IPS-18a (cell line): ENCODE measurements at regions not wholly inside any gene's neighbourhood (a gene's known extent, or its start where the extent isn't known, plus 50 kb on each side); places are given as distances from the start of the nearest gene placed in this dataset.
A peak's percentile ranks its signal among the peaks of the same experiment; 100 is the strongest.
"Not testable (repeated sequence)": the region's sequence is repeated elsewhere in the genome, so short reads cannot be mapped to it uniquely, and the experiment has no call there.

Experiments used
- H3K27ac ChIP-seq: one replicate; pipeline ENCODE4 v1.5.1; 2013; ENCODE audit warnings: low read length
- H3K27me3 ChIP-seq: one replicate; pipeline ENCODE4 v1.6.1; 2013; ENCODE audit warnings: mild to moderate bottlenecking, low read length; ENCODE audit not compliant: control insufficient read depth, insufficient read depth
- H3K36me3 ChIP-seq: one replicate; pipeline ENCODE4 v1.6.1; 2013; ENCODE audit warnings: low read depth, low read length; ENCODE audit not compliant: control insufficient read depth
- H3K4me1 ChIP-seq: one replicate; pipeline ENCODE4 v1.6.1; 2013; ENCODE audit warnings: low read depth, low read length; ENCODE audit not compliant: control insufficient read depth
- H3K4me3 ChIP-seq: one replicate; pipeline ENCODE4 v1.5.1; 2013; ENCODE audit warnings: low read length
- H3K9ac ChIP-seq: one replicate; pipeline ENCODE4 v1.6.1; 2013; ENCODE audit warnings: mild to moderate bottlenecking, low read length, moderate library complexity
- H3K9me3 ChIP-seq: one replicate; pipeline ENCODE4 v1.6.1; 2013; ENCODE audit warnings: low read depth, low read length; ENCODE audit not compliant: control insufficient read depth

GRCh38 chr10:120051671-120052070, 159.1 kb downstream of the SEC23IP start:
- Histone ChIP-seq H3K9ac (no peak overlapping the region), H3K4me1 (peaks cover 6% of the 10 kb centered on the region), H3K27ac (no peak overlapping the region)

GRCh38 chr10:120052964-120053702, 160.6 kb downstream of the SEC23IP start:
- Histone ChIP-seq H3K9me3 (no peaks in the 10 kb centered on the region), H3K36me3 (no peaks in the 10 kb centered on the region), H3K9ac (no peak overlapping the region), H3K27ac (no peak overlapping the region), H3K4me3 (no peak overlapping the region), H3K4me1 (peaks cover 6% of the 10 kb centered on the region), H3K27me3 (no peaks in the 10 kb centered on the region)

More at GRCh38 chr10:120051671-120052070, 159.1 kb downstream of the SEC23IP start:
- H3K4me3 ChIP-seq, result no peak overlapping the region
- no peaks in the 10 kb centered on the region for H3K27me3 ChIP-seq
- H3K36me3 ChIP-seq, result no peaks in the 10 kb centered on the region
- no peaks in the 10 kb centered on the region for H3K9me3 ChIP-seq

- not testable (repeated sequence) for H3K36me3 ChIP-seq, H3K9ac ChIP-seq, H3K4me1 ChIP-seq, H3K27me3 ChIP-seq, H3K27ac ChIP-seq, H3K9me3 ChIP-seq, H3K4me3 ChIP-seq
These were observed 167.3 kb downstream of the SEC23IP start for GRCh38 chr10:120059790-120060189.

- Histone ChIP-seq H3K9ac (no peak overlapping the region), H3K27me3 (no peaks in the 10 kb centered on the region), H3K4me1 (no peaks in the 10 kb centered on the region), H3K27ac (no peak overlapping the region), H3K36me3 (no peaks in the 10 kb centered on the region), H3K9me3 (peaks cover 6% of the 10 kb centered on the region), H3K4me3 (no peak overlapping the region)
These were observed 174.9 kb downstream of the SEC23IP start for GRCh38 chr10:120067427-120067826.

GRCh38 chr10:120069700-120070099, 177.2 kb downstream of the SEC23IP start:
- no peak overlapping the region for H3K9ac ChIP-seq
- no peak overlapping the region for H3K27ac ChIP-seq
- H3K36me3 ChIP-seq, result no peaks in the 10 kb centered on the region

GRCh38 chr10:120075349-120075748, 182.8 kb downstream of the SEC23IP start:
- H3K9ac ChIP-seq, result no peak overlapping the region
- peaks cover 12% of the 10 kb centered on the region for H3K4me1 ChIP-seq
- H3K36me3 ChIP-seq, result no peaks in the 10 kb centered on the region
- peaks cover 6% of the 10 kb centered on the region for H3K9me3 ChIP-seq
- no peak overlapping the region for H3K4me3 ChIP-seq
- H3K27me3 ChIP-seq, result no peaks in the 10 kb centered on the region
- H3K27ac ChIP-seq, result no peak overlapping the region

More at GRCh38 chr10:120069700-120070099, 177.2 kb downstream of the SEC23IP start:
- H3K27me3 ChIP-seq, result no peaks in the 10 kb centered on the region
- H3K9me3 ChIP-seq, result peaks cover 6% of the 10 kb centered on the region
- no peak overlapping the region for H3K4me3 ChIP-seq
- H3K4me1 ChIP-seq, result no peaks in the 10 kb centered on the region

GRCh38 chr10:120076996-120077706, 184.6 kb downstream of the SEC23IP start:
- H3K9ac ChIP-seq, result no peak overlapping the region
- H3K4me1 ChIP-seq, result peaks cover 12% of the 10 kb centered on the region
- no peaks in the 10 kb centered on the region for H3K36me3 ChIP-seq
- H3K4me3 ChIP-seq, result no peak overlapping the region
- H3K27ac ChIP-seq, result no peak overlapping the region
- H3K27me3 ChIP-seq, result no peaks in the 10 kb centered on the region
- no peaks in the 10 kb centered on the region for H3K9me3 ChIP-seq

GRCh38 chr10:120077707-120078492, 185.4 kb downstream of the SEC23IP start:
- H3K4me3 ChIP-seq, result peak overlapping the region; percentile 1
- H3K9ac ChIP-seq, result no peak overlapping the region
- H3K27me3 ChIP-seq, result no peaks in the 10 kb centered on the region
- H3K4me1 ChIP-seq, result peaks cover 12% of the 10 kb centered on the region
- H3K9me3 ChIP-seq, result no peaks in the 10 kb centered on the region
- no peak overlapping the region for H3K27ac ChIP-seq
- H3K36me3 ChIP-seq, result no peaks in the 10 kb centered on the region

GRCh38 chr10:120085096-120085796, 192.7 kb downstream of the SEC23IP start:
- Histone ChIP-seq H3K27ac (no peak overlapping the region), H3K27me3 (no peaks in the 10 kb centered on the region), H3K9ac (no peak overlapping the region), H3K9me3 (no peaks in the 10 kb centered on the region), H3K4me1 (peaks cover 5% of the 10 kb centered on the region), H3K4me3 (no peak overlapping the region), H3K36me3 (no peaks in the 10 kb centered on the region)

GRCh38 chr10:120086066-120086465, 193.5 kb downstream of the SEC23IP start:
- Histone ChIP-seq H3K9me3 (no peaks in the 10 kb centered on the region), H3K9ac (no peak overlapping the region), H3K36me3 (no peaks in the 10 kb centered on the region), H3K4me1 (peaks cover 5% of the 10 kb centered on the region), H3K27me3 (no peaks in the 10 kb centered on the region), H3K27ac (no peak overlapping the region), H3K4me3 (no peak overlapping the region)

GRCh38 chr10:120087109-120087508, 194.6 kb downstream of the SEC23IP start:
- Histone ChIP-seq H3K9me3 (no peaks in the 10 kb centered on the region), H3K4me3 (no peak overlapping the region), H3K27ac (no peak overlapping the region), H3K36me3 (no peaks in the 10 kb centered on the region), H3K27me3 (no peaks in the 10 kb centered on the region), H3K4me1 (peaks cover 5% of the 10 kb centered on the region), H3K9ac (no peak overlapping the region)
